IgD-negative memory B cell (primary cell): ENCODE measurements at regions not wholly inside any gene's neighbourhood (a gene's known extent, or its start where the extent isn't known, plus 50 kb on each side); places are given as distances from the start of the nearest gene placed in this dataset.

Experiments used
- H3K27ac Mint-ChIP-seq, 3 donors: one replicate each; pipeline ENCODE4 v1.8.0; 2020 to 2022; ENCODE audit warnings: mild to moderate bottlenecking in 3 of 3, mixed read lengths in 3 of 3, moderate library complexity in 1 of 3
- H3K27me3 Mint-ChIP-seq: one replicate; pipeline ENCODE4 v1.8.0; 2021; ENCODE audit warnings: mixed read lengths
- H3K36me3 Mint-ChIP-seq: one replicate; pipeline ENCODE4 v1.8.0; 2020; ENCODE audit warnings: mild to moderate bottlenecking, mixed read lengths
- H3K4me1 Mint-ChIP-seq, 3 donors: one replicate each; pipeline ENCODE4 v1.8.0; 2020 to 2022; ENCODE audit warnings: mixed read lengths in 3 of 3, mild to moderate bottlenecking in 1 of 3
- H3K4me3 Mint-ChIP-seq, 4 donors: one replicate each; pipeline ENCODE4 v1.8.0; 2020 to 2022; ENCODE audit warnings: mild to moderate bottlenecking in 4 of 4, mixed read lengths in 4 of 4, moderate library complexity in 3 of 4
- H3K9me3 Mint-ChIP-seq, 3 donors: one replicate each; pipeline ENCODE4 v1.8.0; 2020 to 2021; ENCODE audit warnings: mixed read lengths in 3 of 3, mild to moderate bottlenecking in 1 of 3

GRCh38 chr2:34492561-34493455, 893.7 kb upstream of the FAM98A start:
- Mint-ChIP-seq H3K9me3 (no peaks in the 10 kb centered on the region), H3K27ac (no peak overlapping the region), H3K4me1 (no peaks in the 10 kb centered on the region)

GRCh38 chr2:34486965-34487364, 887.9 kb upstream of the FAM98A start:
- Mint-ChIP-seq H3K27me3 (no peaks in the 10 kb centered on the region), H3K4me1 (no peaks in the 10 kb centered on the region), H3K27ac (no peak overlapping the region), H3K4me3 (no peak overlapping the region), H3K9me3 (no peaks in the 10 kb centered on the region), H3K36me3 (no peaks in the 10 kb centered on the region)

More at GRCh38 chr2:34492561-34493455, 893.7 kb upstream of the FAM98A start:
- H3K27me3 Mint-ChIP-seq, result no peaks in the 10 kb centered on the region
- H3K36me3 Mint-ChIP-seq, result no peaks in the 10 kb centered on the region
- no peak overlapping the region for H3K4me3 Mint-ChIP-seq

- no peaks in the 10 kb centered on the region for H3K9me3 Mint-ChIP-seq
- H3K4me1 Mint-ChIP-seq, result no peaks in the 10 kb centered on the region
- H3K36me3 Mint-ChIP-seq, result no peaks in the 10 kb centered on the region
- no peaks in the 10 kb centered on the region for H3K27me3 Mint-ChIP-seq
- no peak overlapping the region for H3K4me3 Mint-ChIP-seq
- H3K27ac Mint-ChIP-seq, result no peak overlapping the region
These were observed 882.4 kb upstream of the FAM98A start for GRCh38 chr2:34481542-34481941.

GRCh38 chr2:34480366-34480765, 881.3 kb upstream of the FAM98A start:
- no peaks in the 10 kb centered on the region for H3K27me3 Mint-ChIP-seq
- H3K9me3 Mint-ChIP-seq, result no peaks in the 10 kb centered on the region
- H3K27ac Mint-ChIP-seq, result no peak overlapping the region
- no peak overlapping the region for H3K4me3 Mint-ChIP-seq
- H3K4me1 Mint-ChIP-seq, result no peaks in the 10 kb centered on the region
- H3K36me3 Mint-ChIP-seq, result no peaks in the 10 kb centered on the region

GRCh38 chr2:34475156-34475555, 876.1 kb upstream of the FAM98A start:
- Mint-ChIP-seq H3K27ac (no peak overlapping the region), H3K9me3 (peaks cover 0 to 3% (median 0%) of the 10 kb centered on the region in 3 donors), H3K4me3 (no peak overlapping the region), H3K36me3 (no peaks in the 10 kb centered on the region), H3K27me3 (no peaks in the 10 kb centered on the region), H3K4me1 (peaks cover 0 to 1% (median 0%) of the 10 kb centered on the region in 3 donors)

- Mint-ChIP-seq H3K36me3 (no peaks in the 10 kb centered on the region), H3K4me3 (no peak overlapping the region), H3K27me3 (no peaks in the 10 kb centered on the region), H3K27ac (no peak overlapping the region), H3K9me3 (peaks cover 0 to 7% (median 0%) of the 10 kb centered on the region in 3 donors), H3K4me1 (peaks cover 0 to 1% (median 0%) of the 10 kb centered on the region in 3 donors)
These were observed 875.5 kb upstream of the FAM98A start for GRCh38 chr2:34474646-34475045.

GRCh38 chr2:34447097-34447496, 848.0 kb upstream of the FAM98A start:
- Mint-ChIP-seq H3K4me3 (no peak overlapping the region), H3K4me1 (no peaks in the 10 kb centered on the region), H3K36me3 (peaks cover 2% of the 10 kb centered on the region), H3K27ac (no peak overlapping the region), H3K27me3 (no peaks in the 10 kb centered on the region), H3K9me3 (peaks cover 5 to 22% (median 9%) of the 10 kb centered on the region in 3 donors)

GRCh38 chr2:34423301-34423700, 824.2 kb upstream of the FAM98A start:
- Mint-ChIP-seq H3K4me1 (no peaks in the 10 kb centered on the region), H3K27ac (no peak overlapping the region), H3K27me3 (no peaks in the 10 kb centered on the region), H3K9me3 (peaks cover 0 to 5% (median under 1%) of the 10 kb centered on the region in 3 donors), H3K36me3 (no peaks in the 10 kb centered on the region), H3K4me3 (no peak overlapping the region)

GRCh38 chr2:34419856-34420255, 820.8 kb upstream of the FAM98A start:
- H3K9me3 Mint-ChIP-seq, result peaks cover 2 to 9% (median 3%) of the 10 kb centered on the region in 3 donors
- no peak overlapping the region for H3K4me3 Mint-ChIP-seq
- no peak overlapping the region for H3K27ac Mint-ChIP-seq
- no peaks in the 10 kb centered on the region for H3K36me3 Mint-ChIP-seq
- no peaks in the 10 kb centered on the region for H3K27me3 Mint-ChIP-seq
- no peaks in the 10 kb centered on the region for H3K4me1 Mint-ChIP-seq

GRCh38 chr2:34416856-34417255, 817.8 kb upstream of the FAM98A start:
- Mint-ChIP-seq H3K4me3 (no peak overlapping the region), H3K9me3 (peaks cover 2 to 9% (median 3%) of the 10 kb centered on the region in 3 donors), H3K4me1 (no peaks in the 10 kb centered on the region), H3K27me3 (no peaks in the 10 kb centered on the region), H3K36me3 (no peaks in the 10 kb centered on the region), H3K27ac (no peak overlapping the region)

- Mint-ChIP-seq H3K4me1 (no peaks in the 10 kb centered on the region), H3K4me3 (no peak overlapping the region), H3K9me3 (peaks cover 0 to 9% (median 4%) of the 10 kb centered on the region in 3 donors), H3K36me3 (no peaks in the 10 kb centered on the region), H3K27me3 (no peaks in the 10 kb centered on the region), H3K27ac (no peak overlapping the region)
These were observed 815.8 kb upstream of the FAM98A start for GRCh38 chr2:34414856-34415255.

GRCh38 chr2:34408100-34408499, 809.0 kb upstream of the FAM98A start:
- peaks cover 0 to 5% (median 1%) of the 10 kb centered on the region in 3 donors for H3K9me3 Mint-ChIP-seq
- H3K36me3 Mint-ChIP-seq, result peaks cover 1% of the 10 kb centered on the region
- H3K27ac Mint-ChIP-seq, result no peak overlapping the region
- no peak overlapping the region for H3K4me3 Mint-ChIP-seq
- no peaks in the 10 kb centered on the region for H3K4me1 Mint-ChIP-seq
- H3K27me3 Mint-ChIP-seq, result no peaks in the 10 kb centered on the region

- no peak overlapping the region for H3K27ac Mint-ChIP-seq
- no peak overlapping the region for H3K4me3 Mint-ChIP-seq
- H3K9me3 Mint-ChIP-seq, result peaks cover 0 to 9% (median 2%) of the 10 kb centered on the region in 3 donors
- no peaks in the 10 kb centered on the region for H3K4me1 Mint-ChIP-seq
- H3K27me3 Mint-ChIP-seq, result no peaks in the 10 kb centered on the region
- H3K36me3 Mint-ChIP-seq, result peaks cover 1% of the 10 kb centered on the region
These were observed 804.4 kb upstream of the FAM98A start for GRCh38 chr2:34403512-34403911.

- H3K4me1 Mint-ChIP-seq, result no peaks in the 10 kb centered on the region
- H3K27ac Mint-ChIP-seq, result no peak overlapping the region
- no peaks in the 10 kb centered on the region for H3K27me3 Mint-ChIP-seq
- H3K36me3 Mint-ChIP-seq, result peaks cover 1% of the 10 kb centered on the region
- no peak overlapping the region for H3K4me3 Mint-ChIP-seq
- peaks cover 0 to 9% (median 2%) of the 10 kb centered on the region in 3 donors for H3K9me3 Mint-ChIP-seq
These were observed 803.3 kb upstream of the FAM98A start for GRCh38 chr2:34402376-34402775.

- Mint-ChIP-seq H3K4me1 (no peaks in the 10 kb centered on the region), H3K9me3 (peaks cover under 1 to 9% (median 2%) of the 10 kb centered on the region in 3 donors)
These were observed 802.1 kb upstream of the FAM98A start for GRCh38 chr2:34401186-34401585.

GRCh38 chr2:34388446-34388845, 789.3 kb upstream of the FAM98A start:
- Mint-ChIP-seq H3K36me3 (no peaks in the 10 kb centered on the region), H3K27ac (no peak overlapping the region), H3K4me3 (no peak overlapping the region), H3K9me3 (peaks cover 3 to 7% (median 5%) of the 10 kb centered on the region in 3 donors), H3K4me1 (no peaks in the 10 kb centered on the region), H3K27me3 (no peaks in the 10 kb centered on the region)

More at GRCh38 chr2:34401186-34401585, 802.1 kb upstream of the FAM98A start:
- no peaks in the 10 kb centered on the region for H3K36me3 Mint-ChIP-seq
- no peak overlapping the region for H3K27ac Mint-ChIP-seq
- no peaks in the 10 kb centered on the region for H3K27me3 Mint-ChIP-seq
- no peak overlapping the region for H3K4me3 Mint-ChIP-seq
